ENCODE measurements at regions not wholly inside any gene's neighbourhood (a gene's known extent, or its start where the extent isn't known, plus 50 kb on each side); places are given as distances from the start of the nearest gene placed in this dataset.

DNA sequence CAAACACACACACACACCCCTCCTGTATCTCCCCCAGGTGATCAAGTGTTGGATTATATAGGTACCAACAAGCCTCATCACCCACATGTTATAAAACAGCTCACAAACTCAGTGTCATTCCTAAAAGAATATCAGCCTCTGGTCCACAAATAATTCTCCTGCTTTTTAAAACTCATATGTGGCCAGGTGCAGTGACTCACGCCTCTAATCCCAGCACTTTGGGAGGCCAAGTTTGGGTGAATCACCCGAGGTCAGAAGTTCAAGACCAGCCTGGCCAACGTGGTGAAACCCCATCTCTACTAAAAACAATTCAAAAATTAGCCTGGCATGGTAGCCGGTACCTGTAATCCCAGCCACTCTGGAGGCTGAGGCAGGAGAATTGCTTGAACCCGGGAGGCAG is 87.8 kb downstream of the LRATD1 start:
- Histone ChIP-seq H3K9me3 (replicated peaks; ENCODE audit: control insufficient read depth, insufficient read depth, low read depth, low read length) (0 out of 2 replicates have a peak, but pooled peaks cover 2% of the 10 kb centered on the region), H3K9me1 (ENCODE audit: control insufficient read depth, insufficient read depth, low read length) (no peaks in the 10 kb centered on the region), H4K20me1 (replicated peaks; ENCODE audit: control insufficient read depth, insufficient read depth, low read length) (no peaks in the 10 kb centered on the region), H3K4me1 (replicated peaks in 1 of 2; ENCODE audit: control insufficient read depth in 2 of 2, insufficient read depth in 2 of 2, low read length in 2 of 2) (peaks cover 0 to 6% of the 10 kb centered on the region in 2 experiments; a peak in 2 of 5 replicates), H3K27ac (ENCODE audit: extremely low read depth, low read depth, low read length) (no peak overlapping the region), H3K27me3 (ENCODE audit: control insufficient read depth in 2 of 2, insufficient read depth in 2 of 2, low read length in 2 of 2) (no peaks in the 10 kb centered on the region), H3K36me3 (ENCODE audit: control insufficient read depth, insufficient read depth, low read length) (no peaks in the 10 kb centered on the region), H3K4me2 (ENCODE audit: insufficient read depth, low read length) (no peak overlapping the region), H2AFZ (ENCODE audit: low read depth, low read length) (no peak overlapping the region), H3K79me2 (ENCODE audit: control insufficient read depth, insufficient read depth, low read length) (no peaks in the 10 kb centered on the region), H3K9ac (ENCODE audit: insufficient read depth in 1 of 2, low read depth in 2 of 2, low read length in 2 of 2) (no peak overlapping the region), H3K4me3 (no peak overlapping the region)
- BruUV-seq (replicated peaks), result no TSS peak
- ATAC-seq (no peak), FAIRE-seq (no peak), DNase-seq (ENCODE audit: extremely low read depth in 1 of 4, low spot score in 3 of 4) (peak in 1 of 4 experiments; percentile 27)
- TF ChIP-seq JUND (IDR thresholded peaks at IDR 0.05; ENCODE audit: borderline replicate concordance, low read depth, low read length) (peak; percentile 28; the same call in 1 of the 2 replicates), JUND (tag; IDR thresholded peaks at IDR 0.05; ENCODE audit: borderline replicate concordance, low read depth, low read length) (no peak), ASH1L (IDR thresholded peaks at IDR 0.05; ENCODE audit: borderline replicate concordance, low read depth, partially characterized antibody) (no peak)
- TF ChIP-seq, protein P1, sequence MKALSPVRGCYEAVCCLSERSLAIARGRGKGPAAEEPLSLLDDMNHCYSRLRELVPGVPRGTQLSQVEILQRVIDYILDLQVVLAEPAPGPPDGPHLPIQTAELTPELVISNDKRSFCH (CRISPR knock-in tag; IDR thresholded peaks at IDR 0.05), result no peak
- TF ChIP-seq, protein P1 (tag; IDR thresholded peaks at IDR 0.05), result no peak
- intact Hi-C loops (cut with micrococcal nuclease), result no loop called here
- in situ Hi-C loops (cut with MboI), result no loop called here
- ChIA-PET POLR2A (no interaction called here), CTCF (ENCODE audit: low intra/inter-chr PET ratio) (no interaction called here)
- WGBS (ENCODE audit: insufficient coverage, low coverage, missing lambda C conversion rate), result 2% methylated on average over 5 of the region's 5 CpGs

DNA sequence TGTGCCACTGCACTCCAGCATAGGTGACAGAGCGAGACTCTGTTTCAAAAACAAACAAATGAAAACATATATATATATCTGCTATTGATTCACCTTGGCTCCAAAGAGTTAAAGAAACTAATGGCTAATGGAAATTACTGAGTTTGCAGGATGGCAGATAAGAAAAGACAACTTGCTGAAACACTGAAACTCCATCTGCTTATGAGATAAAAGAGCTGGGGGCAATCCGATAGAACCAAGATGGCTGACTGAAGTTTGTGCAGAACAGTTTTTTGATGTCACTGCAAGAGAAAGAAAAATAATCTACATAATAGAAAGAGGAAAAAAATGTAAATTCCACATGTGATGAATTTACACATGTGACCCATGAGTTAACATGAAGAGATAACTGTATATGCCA is 88.2 kb downstream of the LRATD1 start:
- no peaks in the 10 kb centered on the region for H4K20me1 ChIP-seq (replicated peaks; ENCODE audit: control insufficient read depth, insufficient read depth, low read length)
- H3K36me3 ChIP-seq (ENCODE audit: control insufficient read depth, insufficient read depth, low read length), result no peaks in the 10 kb centered on the region
- no TSS peak for BruUV-seq (replicated peaks)
- CTCF ChIA-PET (ENCODE audit: low intra/inter-chr PET ratio), result no interaction called here
- H3K79me2 ChIP-seq (ENCODE audit: control insufficient read depth, insufficient read depth, low read length), result no peaks in the 10 kb centered on the region
- WGBS (ENCODE audit: insufficient coverage, low coverage, missing lambda C conversion rate), result 3% methylated on average over 2 of the region's 2 CpGs
- H2AFZ ChIP-seq (ENCODE audit: low read depth, low read length), result no peak overlapping the region
- POLR2A ChIA-PET, result no interaction called here
- peak overlapping the region; percentile 44; the same call in 1 of the 3 replicates for H3K27ac ChIP-seq (ENCODE audit: extremely low read depth, low read depth, low read length)
- DNase-seq (ENCODE audit: extremely low read depth in 1 of 4, low spot score in 3 of 4), result peak in 1 of 4 experiments; percentile 33
- 0 out of 2 replicates have a peak, but pooled peaks cover 2% of the 10 kb centered on the region for H3K9me3 ChIP-seq (replicated peaks; ENCODE audit: control insufficient read depth, insufficient read depth, low read depth, low read length)
- H3K27me3 ChIP-seq (ENCODE audit: control insufficient read depth in 2 of 2, insufficient read depth in 2 of 2, low read length in 2 of 2), result no peaks in the 10 kb centered on the region
- H3K9ac ChIP-seq (ENCODE audit: insufficient read depth in 1 of 2, low read depth in 2 of 2, low read length in 2 of 2), result no peak overlapping the region
- in situ Hi-C loops (cut with MboI) (no loop called here), intact Hi-C loops (cut with micrococcal nuclease) (no loop called here)
- no peak for ATAC-seq
- H3K4me3 ChIP-seq, result no peak overlapping the region
- H3K4me1 ChIP-seq (replicated peaks in 1 of 2; ENCODE audit: control insufficient read depth in 2 of 2, insufficient read depth in 2 of 2, low read length in 2 of 2), result peaks cover 0 to 6% of the 10 kb centered on the region in 2 experiments; a peak in 2 of 5 replicates
- no peaks in the 10 kb centered on the region for H3K9me1 ChIP-seq (ENCODE audit: control insufficient read depth, insufficient read depth, low read length)
- no peak for FAIRE-seq
- no peak overlapping the region for H3K4me2 ChIP-seq (ENCODE audit: insufficient read depth, low read length)
- TF ChIP-seq SIN3A (IDR thresholded peaks at IDR 0.05; ENCODE audit: borderline replicate concordance in 2 of 2, control insufficient read depth in 1 of 2, low read depth in 2 of 2, low read length in 2 of 2) (no peak), MEF2A (IDR thresholded peaks at IDR 0.05; ENCODE audit: control insufficient read depth, low read depth, low read length) (no peak), CBFA2T2 (conservative IDR thresholded peaks at IDR 0.05) (peak; percentile 66), ARID1B (IDR thresholded peaks at IDR 0.05) (peak; percentile 64), TAL1 (IDR thresholded peaks at IDR 0.05) (peak; percentile 66), STAT5A (IDR thresholded peaks at IDR 0.05; ENCODE audit: borderline replicate concordance, low read length) (peak; percentile 24; the same call in 1 of the 2 replicates), EP300 (IDR thresholded peaks at IDR 0.05; ENCODE audit: low read length) (peak; percentile 63; the same call in 1 of the 2 replicates), NUFIP1 (IDR thresholded peaks at IDR 0.05; ENCODE audit: partially characterized antibody) (no peak), SMARCC2 (IDR thresholded peaks at IDR 0.05; ENCODE audit: low read depth) (no peak), CCNT2 (IDR thresholded peaks at IDR 0.05; ENCODE audit: borderline replicate concordance, extremely low read depth, insufficient read length, low read depth, low read length) (no peak), CBFA2T3 (IDR thresholded peaks at IDR 0.05) (peak; percentile 80)
- TF ChIP-seq, protein P2, sequence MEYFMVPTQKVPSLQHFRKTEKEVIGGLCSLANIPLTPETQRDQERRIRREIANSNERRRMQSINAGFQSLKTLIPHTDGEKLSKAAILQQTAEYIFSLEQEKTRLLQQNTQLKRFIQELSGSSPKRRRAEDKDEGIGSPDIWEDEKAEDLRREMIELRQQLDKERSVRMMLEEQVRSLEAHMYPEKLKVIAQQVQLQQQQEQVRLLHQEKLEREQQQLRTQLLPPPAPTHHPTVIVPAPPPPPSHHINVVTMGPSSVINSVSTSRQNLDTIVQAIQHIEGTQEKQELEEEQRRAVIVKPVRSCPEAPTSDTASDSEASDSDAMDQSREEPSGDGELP (CRISPR knock-in tag; IDR thresholded peaks at IDR 0.05; ENCODE audit: borderline replicate concordance), result no peak

Data from K562 (cell line).